Testis (tissue), 2 donors: ENCODE measurements at regions not wholly inside any gene's neighbourhood (a gene's known extent, or its start where the extent isn't known, plus 50 kb on each side); places are given as distances from the start of the nearest gene placed in this dataset.

Source experiments
- POLR2A ChIP-seq: fragments of 450-650 bp; IDR thresholded peaks from one replicate; pipeline ENCODE4 v1.6.1; 2017; ENCODE audit warnings: antibody characterized with exemption, mild to moderate bottlenecking, moderate library complexity
- TF ChIP-seq, protein P1 (sequence below), 3 experiments: fragments of 450-650 bp in 2 of 3; fragments of 200-600 bp in 1 of 3; sonication (generic) in 1 of 3; IDR thresholded peaks; one replicate each; pipeline ENCODE4 v1.5.1; 2016 to 2019; ENCODE audit warnings: antibody characterized with exemption in 3 of 3, mild to moderate bottlenecking in 2 of 3, moderate library complexity in 1 of 3

GRCh38 chr21:28738882-28739281 is 253.8 kb downstream of the LTN1 start:
- TF ChIP-seq, protein P1, sequence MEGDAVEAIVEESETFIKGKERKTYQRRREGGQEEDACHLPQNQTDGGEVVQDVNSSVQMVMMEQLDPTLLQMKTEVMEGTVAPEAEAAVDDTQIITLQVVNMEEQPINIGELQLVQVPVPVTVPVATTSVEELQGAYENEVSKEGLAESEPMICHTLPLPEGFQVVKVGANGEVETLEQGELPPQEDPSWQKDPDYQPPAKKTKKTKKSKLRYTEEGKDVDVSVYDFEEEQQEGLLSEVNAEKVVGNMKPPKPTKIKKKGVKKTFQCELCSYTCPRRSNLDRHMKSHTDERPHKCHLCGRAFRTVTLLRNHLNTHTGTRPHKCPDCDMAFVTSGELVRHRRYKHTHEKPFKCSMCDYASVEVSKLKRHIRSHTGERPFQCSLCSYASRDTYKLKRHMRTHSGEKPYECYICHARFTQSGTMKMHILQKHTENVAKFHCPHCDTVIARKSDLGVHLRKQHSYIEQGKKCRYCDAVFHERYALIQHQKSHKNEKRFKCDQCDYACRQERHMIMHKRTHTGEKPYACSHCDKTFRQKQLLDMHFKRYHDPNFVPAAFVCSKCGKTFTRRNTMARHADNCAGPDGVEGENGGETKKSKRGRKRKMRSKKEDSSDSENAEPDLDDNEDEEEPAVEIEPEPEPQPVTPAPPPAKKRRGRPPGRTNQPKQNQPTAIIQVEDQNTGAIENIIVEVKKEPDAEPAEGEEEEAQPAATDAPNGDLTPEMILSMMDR (IDR thresholded peaks at IDR 0.05): no peak
- no peak for TF ChIP-seq POLR2A
